Stomach (tissue), 4 donors: ENCODE measurements at regions not wholly inside any gene's neighbourhood (a gene's known extent, or its start where the extent isn't known, plus 50 kb on each side); places are given as distances from the start of the nearest gene placed in this dataset.

Source experiments
- EP300 ChIP-seq: sonication (generic); formaldehyde crosslinking; IDR thresholded peaks from one replicate; pipeline ENCODE4 v1.6.1; 2017; ENCODE audit warnings: antibody characterized with exemption
- POLR2A ChIP-seq, 4 donors: fragments of 450-650 bp; IDR thresholded peaks; one replicate each; pipeline ENCODE4 v1.6.1; 2016; ENCODE audit warnings: antibody characterized with exemption in 4 of 4, control low read depth in 2 of 4, mild to moderate bottlenecking in 1 of 4, moderate library complexity in 1 of 4
- POLR2AphosphoS5 ChIP-seq, 3 donors: sonication (generic); formaldehyde crosslinking; IDR thresholded peaks; one replicate each; pipeline ENCODE4 v1.6.1; 2016; ENCODE audit warnings: antibody characterized with exemption in 3 of 3
- TF ChIP-seq, protein P1 (sequence below), 7 experiments: fragments of 450-650 bp in 4 of 7; fragments of 200-600 bp in 3 of 7; sonication (generic) in 3 of 7; IDR thresholded peaks; one replicate each; pipeline ENCODE4 v1.5.1; 2016 to 2019; ENCODE audit warnings: antibody characterized with exemption in 7 of 7, control low read depth in 2 of 7, mild to moderate bottlenecking in 1 of 7

DNA sequence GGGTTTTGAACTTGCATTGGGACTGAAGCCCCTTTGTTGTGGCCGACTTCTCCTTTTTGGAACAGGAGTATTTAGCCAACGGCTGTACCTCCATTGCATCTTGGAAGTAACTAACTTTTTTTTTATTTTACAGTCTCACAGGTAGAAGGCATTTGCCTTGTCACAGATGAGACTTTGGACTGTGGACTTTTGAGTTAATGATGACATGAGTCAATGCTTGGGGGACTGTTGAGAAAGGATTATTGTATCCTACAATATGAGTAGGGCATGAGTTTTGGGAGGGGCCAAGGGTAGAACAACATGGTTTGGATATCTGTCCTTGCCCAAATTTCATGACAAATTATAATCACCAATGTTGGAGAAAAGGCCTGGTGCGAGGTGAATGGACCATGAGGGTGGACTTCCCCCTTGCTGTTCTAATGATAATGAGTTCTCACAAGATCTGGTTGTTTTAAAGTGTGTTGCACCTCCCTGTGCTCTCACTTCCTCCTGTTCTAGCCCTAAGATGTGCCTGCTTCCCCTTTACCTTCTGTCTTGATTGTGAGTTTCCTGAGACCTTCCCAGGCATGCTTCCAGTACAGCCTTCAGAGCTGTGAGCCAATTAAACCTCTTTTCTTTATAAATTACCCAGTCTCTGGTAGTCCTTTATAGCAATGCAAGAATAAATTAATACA lies 1269.4 kb upstream of the CHAC2 start:
- TF ChIP-seq POLR2A (IDR thresholded peaks at IDR 0.05) (no peak), POLR2AphosphoS5 (IDR thresholded peaks at IDR 0.05) (no peak), EP300 (no peak)
- TF ChIP-seq, protein P1, sequence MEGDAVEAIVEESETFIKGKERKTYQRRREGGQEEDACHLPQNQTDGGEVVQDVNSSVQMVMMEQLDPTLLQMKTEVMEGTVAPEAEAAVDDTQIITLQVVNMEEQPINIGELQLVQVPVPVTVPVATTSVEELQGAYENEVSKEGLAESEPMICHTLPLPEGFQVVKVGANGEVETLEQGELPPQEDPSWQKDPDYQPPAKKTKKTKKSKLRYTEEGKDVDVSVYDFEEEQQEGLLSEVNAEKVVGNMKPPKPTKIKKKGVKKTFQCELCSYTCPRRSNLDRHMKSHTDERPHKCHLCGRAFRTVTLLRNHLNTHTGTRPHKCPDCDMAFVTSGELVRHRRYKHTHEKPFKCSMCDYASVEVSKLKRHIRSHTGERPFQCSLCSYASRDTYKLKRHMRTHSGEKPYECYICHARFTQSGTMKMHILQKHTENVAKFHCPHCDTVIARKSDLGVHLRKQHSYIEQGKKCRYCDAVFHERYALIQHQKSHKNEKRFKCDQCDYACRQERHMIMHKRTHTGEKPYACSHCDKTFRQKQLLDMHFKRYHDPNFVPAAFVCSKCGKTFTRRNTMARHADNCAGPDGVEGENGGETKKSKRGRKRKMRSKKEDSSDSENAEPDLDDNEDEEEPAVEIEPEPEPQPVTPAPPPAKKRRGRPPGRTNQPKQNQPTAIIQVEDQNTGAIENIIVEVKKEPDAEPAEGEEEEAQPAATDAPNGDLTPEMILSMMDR (IDR thresholded peaks at IDR 0.05) = no peak
